Psoas muscle (tissue), 7 donors: ENCODE measurements at regions not wholly inside any gene's neighbourhood (a gene's known extent, or its start where the extent isn't known, plus 50 kb on each side); places are given as distances from the start of the nearest gene placed in this dataset.

Experiments used
- ATAC-seq, 4 donors: fragments of 200-7000 bp; cut with Tn5 transposase; one replicate each; pipeline ENCODE4 v1.9.1; 2020; ENCODE audit warnings: moderate library complexity in 3 of 4, mild to moderate bottlenecking in 2 of 4
- DNase-seq, 2 donors: peaks; one replicate each; pipeline ENCODE4 v3.0.0-alpha.2; 2020
- H3K27ac ChIP-seq: fragments of 200-600 bp; one replicate; pipeline ENCODE4 v1.8.0; 2022
- H3K27me3 ChIP-seq, 3 donors: fragments of 200-600 bp in 1 of 3; one replicate each; pipeline versions ENCODE4 v1.6.1 to v1.8.0; 2013 to 2022; ENCODE audit warnings: low read length in 2 of 3, mild to moderate bottlenecking in 2 of 3, moderate library complexity in 1 of 3; ENCODE audit not compliant: insufficient read depth in 3 of 3
- H3K36me3 ChIP-seq, 2 donors: fragments of 200-600 bp in 1 of 2; one replicate each; pipeline versions ENCODE4 v1.6.1 to v1.8.0; 2013 to 2022; ENCODE audit warnings: low read depth in 1 of 2, mild to moderate bottlenecking in 1 of 2, moderate library complexity in 1 of 2; ENCODE audit not compliant: insufficient read depth in 1 of 2
- H3K4me1 ChIP-seq: fragments of 200-600 bp; one replicate; pipeline ENCODE4 v1.8.0; 2022
- H3K4me3 ChIP-seq: fragments of 200-600 bp; one replicate; pipeline ENCODE4 v1.8.0; 2022; ENCODE audit warnings: mild to moderate bottlenecking
- H3K9me3 ChIP-seq: fragments of 200-600 bp; one replicate; pipeline ENCODE4 v1.8.0; 2022
- CTCF ChIP-seq: fragments of 200-600 bp; IDR thresholded peaks from one replicate; pipeline ENCODE4 v1.8.0; 2022; ENCODE audit warnings: antibody characterized with exemption
- WGBS, 3 donors: extraction: QIAGEN DNeasy Blood & Tissue Kit; methylation state at CpG; one replicate each; pipeline versions ENCODE4 v1.1.6 to v1.1.7; 2013; 5-methylcytosine and 5-hydroxymethylcytosine counted together
- intact Hi-C, 2 donors: fragments of 100-400 bp; cut with DNase I; formaldehyde crosslinking; loops; one replicate each; pipeline versions ENCODE4 v1.11.0 to v1.14.2; 2022
- donor health status: healthy with polysubstance abuse.
- donor health status: DM: no; HTN: no; CAD: no; lungs with moderate emphysema.
- donor health status: Bipolar disorder and iron deficiency.
- donor health status: healthy.
- donor health status: DM: yes; HTN: yes; CAD: no.
- donor health status: DM: no; HTN: no; CAD: no.
- donor health status: DM: yes; HTN: yes; CAD: no.

DNA sequence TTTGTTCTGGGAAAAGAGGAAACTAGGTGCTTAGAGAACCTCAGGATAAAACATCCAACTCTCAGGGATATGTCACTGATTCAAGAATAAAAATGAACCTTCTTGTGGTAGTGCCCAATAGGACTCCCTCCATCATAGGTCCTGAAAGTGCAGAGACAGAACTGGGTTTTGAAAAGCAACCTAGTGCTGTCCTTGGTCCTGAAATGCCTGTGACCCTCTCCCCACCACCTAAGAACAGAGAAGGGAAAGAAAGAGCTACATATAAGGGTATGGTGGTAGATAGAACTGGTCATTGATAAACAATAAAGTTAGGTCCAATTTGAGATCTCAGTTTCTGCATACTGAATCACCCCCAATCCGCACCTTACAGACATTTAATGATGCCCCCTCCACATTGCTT, 953.3 kb downstream of the XPNPEP1 start:
- H3K27me3 ChIP-seq: no peaks in the 10 kb centered on the region
- DNase-seq (no peak), ATAC-seq (no peak)
- no peak overlapping the region for H3K27ac ChIP-seq
- WGBS, 3 donors: 30 to 47% (median 32%) methylated on average over 1 of the region's 1 CpG
- no peak overlapping the region for H3K4me3 ChIP-seq
- intact Hi-C loops: no loop called here
- no peak for TF ChIP-seq CTCF
- no peaks in the 10 kb centered on the region for H3K9me3 ChIP-seq
- H3K36me3 ChIP-seq: no peaks in the 10 kb centered on the region
- no peaks in the 10 kb centered on the region for H3K4me1 ChIP-seq

- no peak overlapping the region for H3K4me3 ChIP-seq
- DNase-seq (no peak), ATAC-seq (no peak)
- no peaks in the 10 kb centered on the region for H3K36me3 ChIP-seq
- H3K27me3 ChIP-seq: no peaks in the 10 kb centered on the region
- no peaks in the 10 kb centered on the region for H3K4me1 ChIP-seq
- H3K9me3 ChIP-seq: no peaks in the 10 kb centered on the region
- intact Hi-C loops: no loop called here
- no peak for TF ChIP-seq CTCF
- 73 to 84% (median 76%) methylated on average over 1 of the region's 1 CpG for WGBS, 3 donors
- no peak overlapping the region for H3K27ac ChIP-seq
Measured at GRCh38 chr10:108966411-108966810, 956.9 kb downstream of the XPNPEP1 start.

GRCh38 chr10:108966005-108966404, 957.3 kb downstream of the XPNPEP1 start:
- no peaks in the 10 kb centered on the region for H3K27me3 ChIP-seq
- H3K27ac ChIP-seq: no peak overlapping the region
- no peak for ATAC-seq
- DNase-seq: no peak
- no peak overlapping the region for H3K4me3 ChIP-seq
- no peaks in the 10 kb centered on the region for H3K36me3 ChIP-seq
- no peak for TF ChIP-seq CTCF
- intact Hi-C loops: no loop called here
- H3K4me1 ChIP-seq: no peaks in the 10 kb centered on the region
- no peaks in the 10 kb centered on the region for H3K9me3 ChIP-seq

GRCh38 chr10:108962172-108962571, 961.1 kb downstream of the XPNPEP1 start:
- ATAC-seq (no peak), DNase-seq (no peak)
- no peaks in the 10 kb centered on the region for H3K9me3 ChIP-seq
- no peaks in the 10 kb centered on the region for H3K27me3 ChIP-seq
- H3K4me3 ChIP-seq: no peak overlapping the region
- no peak overlapping the region for H3K27ac ChIP-seq
- intact Hi-C loops: no loop called here
- no peaks in the 10 kb centered on the region for H3K4me1 ChIP-seq
- TF ChIP-seq CTCF: no peak
- no peaks in the 10 kb centered on the region for H3K36me3 ChIP-seq

DNA sequence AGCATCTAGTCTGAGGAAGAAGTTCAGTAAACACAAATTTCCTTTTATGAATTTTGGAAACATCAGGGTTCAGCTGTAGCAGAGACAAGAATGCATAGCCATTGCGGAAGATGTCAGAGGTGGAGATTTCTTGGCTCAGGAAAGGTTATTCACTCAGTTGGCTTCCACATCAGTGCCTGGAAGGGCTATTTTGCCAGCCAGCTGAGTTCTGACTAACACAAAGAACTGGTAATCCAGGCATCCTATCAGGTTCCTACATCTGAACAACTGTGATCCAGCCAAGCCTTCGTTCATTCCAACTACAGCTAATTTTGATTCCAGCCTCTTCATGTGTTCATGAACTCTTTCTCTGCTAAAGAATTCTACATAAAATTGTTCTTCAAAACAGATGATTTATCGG, 965.6 kb downstream of the XPNPEP1 start:
- H3K9me3 ChIP-seq: no peaks in the 10 kb centered on the region
- TF ChIP-seq CTCF: no peak
- DNase-seq (no peak), ATAC-seq (no peak)
- 27 to 46% (median 32%) methylated on average over 3 of the region's 3 CpGs for WGBS, 3 donors
- no peaks in the 10 kb centered on the region for H3K27me3 ChIP-seq
- no peak overlapping the region for H3K4me3 ChIP-seq
- H3K4me1 ChIP-seq: no peaks in the 10 kb centered on the region
- intact Hi-C loops: no loop called here
- H3K36me3 ChIP-seq: no peaks in the 10 kb centered on the region
- H3K27ac ChIP-seq: no peak overlapping the region
